GM11168 (cell line): ENCODE measurements at regions not wholly inside any gene's neighbourhood (a gene's known extent, or its start where the extent isn't known, plus 50 kb on each side); places are given as distances from the start of the nearest gene placed in this dataset.
"Not testable (repeated sequence)": the region's sequence is repeated elsewhere in the genome, so short reads cannot be mapped to it uniquely, and the experiment has no call there.

ENCODE experiments used
- in situ Hi-C: fragments of 300-500 bp; cut with MboI; formaldehyde crosslinking; loops from one replicate; pipeline ENCODE4 v1.12.0; 2022; ENCODE audit warnings: low sequenced_read_pairs; ENCODE audit not compliant: unreplicated experiment

GRCh38 chr14:106373653-106374110 lies 847.3 kb downstream of the TMEM121 start:
- in situ Hi-C loops, result loop anchor here (10.0 kb wide), 1 partner anchor 819 kb away; no protein-coding TSS in a partner anchor

GRCh38 chr14:106377432-106377831 lies 851.0 kb downstream of the TMEM121 start:
- in situ Hi-C loops, result loop anchor here (10.0 to 25.0 kb wide), 2 partner anchors 715 to 823 kb away; no protein-coding TSS in a partner anchor

DNA sequence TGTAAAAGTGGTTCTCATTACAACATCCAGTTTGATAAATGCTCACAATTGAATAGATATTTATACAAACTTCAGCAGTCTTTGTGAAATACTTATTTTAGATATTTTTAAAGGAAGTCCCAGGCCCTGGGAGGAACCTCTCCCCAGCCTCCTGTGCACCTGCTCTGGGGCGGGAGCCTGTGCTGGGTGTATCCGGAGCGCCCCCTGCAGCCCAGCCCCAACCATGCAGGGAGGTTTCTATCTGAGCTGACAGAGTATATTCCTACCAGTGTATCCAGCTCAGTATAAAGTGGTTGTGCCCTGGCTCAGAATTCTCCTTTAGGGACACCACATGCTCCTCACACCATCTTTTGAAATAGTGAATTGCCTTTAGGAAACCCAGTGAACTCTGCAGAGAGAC lies 851.8 kb downstream of the TMEM121 start:
- in situ Hi-C loops, result loop anchor here (10.0 to 25.0 kb wide), 2 partner anchors 716 to 823 kb away; no protein-coding TSS in a partner anchor

DNA sequence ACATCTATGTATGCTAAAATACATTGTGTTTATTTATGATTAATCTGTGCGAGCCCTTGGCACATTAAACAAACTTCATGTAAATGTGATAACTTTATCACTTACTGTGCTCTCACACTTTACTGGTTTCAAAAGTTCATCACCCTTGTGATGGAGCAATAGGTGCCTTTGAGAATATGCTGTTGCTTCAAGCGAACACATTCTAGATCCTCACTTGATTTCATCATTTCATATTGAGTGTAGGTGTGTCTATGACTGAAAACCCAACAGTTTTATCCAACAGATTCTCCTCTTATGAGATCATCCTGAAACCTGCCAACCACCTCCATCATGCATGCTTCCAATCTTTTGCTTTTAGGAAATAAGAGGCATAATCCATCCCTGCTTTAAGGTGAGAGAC lies 854.4 kb downstream of the TMEM121 start:
- in situ Hi-C loops, result loop anchor here (25.0 kb wide), 1 partner anchor 718 kb away; no protein-coding TSS in a partner anchor

GRCh38 chr14:106389186-106389585 lies 862.8 kb downstream of the TMEM121 start:
- in situ Hi-C loops, result loop anchor here (25.0 kb wide), 1 partner anchor 727 kb away; no protein-coding TSS in a partner anchor

DNA sequence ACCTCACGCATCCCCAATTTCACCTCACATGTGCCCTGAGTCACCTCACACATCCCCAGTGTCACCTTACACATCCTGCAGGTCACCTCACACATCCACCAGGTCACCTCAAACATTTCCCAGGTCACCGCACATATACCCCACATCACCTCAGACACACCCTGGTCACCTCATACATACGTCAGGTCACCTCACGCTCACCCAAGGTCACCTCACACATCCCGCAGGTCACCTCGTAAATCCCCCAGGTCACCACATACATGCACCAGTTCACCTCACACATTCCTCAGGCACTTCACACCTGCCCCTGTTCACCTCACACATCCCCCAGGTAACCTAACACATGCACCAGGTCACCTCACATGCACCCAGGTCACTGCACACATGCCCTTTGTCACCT lies 864.0 kb downstream of the TMEM121 start:
- in situ Hi-C loops, result loop anchor here (25.0 kb wide), 1 partner anchor 728 kb away; no protein-coding TSS in a partner anchor

- in situ Hi-C loops, result loop anchor here (25.0 kb wide), 1 partner anchor 729 kb away; no protein-coding TSS in a partner anchor
Measured at GRCh38 chr14:106390947-106391346, 864.6 kb downstream of the TMEM121 start.

DNA sequence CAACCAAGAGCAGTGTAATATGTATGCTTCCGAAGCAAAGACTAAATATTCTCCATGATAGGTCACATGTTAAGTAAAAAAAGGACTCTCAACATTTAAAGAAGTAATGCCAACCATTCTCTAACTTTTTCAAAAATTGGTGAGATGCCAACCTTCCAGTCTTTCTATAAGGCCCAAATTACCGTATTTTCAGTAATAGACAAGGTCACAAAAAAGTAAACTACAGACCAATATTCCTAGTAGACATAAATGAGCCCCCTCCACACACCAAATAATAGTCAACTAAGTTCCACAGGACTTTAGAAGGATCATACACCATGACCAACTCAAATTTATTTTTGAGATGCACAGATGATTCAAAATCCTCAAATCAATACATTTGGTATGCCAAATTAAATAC lies 867.4 kb downstream of the TMEM121 start:
- in situ Hi-C loops, result loop anchor here (25.0 kb wide), 1 partner anchor 731 kb away; no protein-coding TSS in a partner anchor

GRCh38 chr14:106395456-106396050 lies 869.2 kb downstream of the TMEM121 start:
- in situ Hi-C loops, result loop anchor here (25.0 kb wide), 1 partner anchor 733 kb away; no protein-coding TSS in a partner anchor

DNA sequence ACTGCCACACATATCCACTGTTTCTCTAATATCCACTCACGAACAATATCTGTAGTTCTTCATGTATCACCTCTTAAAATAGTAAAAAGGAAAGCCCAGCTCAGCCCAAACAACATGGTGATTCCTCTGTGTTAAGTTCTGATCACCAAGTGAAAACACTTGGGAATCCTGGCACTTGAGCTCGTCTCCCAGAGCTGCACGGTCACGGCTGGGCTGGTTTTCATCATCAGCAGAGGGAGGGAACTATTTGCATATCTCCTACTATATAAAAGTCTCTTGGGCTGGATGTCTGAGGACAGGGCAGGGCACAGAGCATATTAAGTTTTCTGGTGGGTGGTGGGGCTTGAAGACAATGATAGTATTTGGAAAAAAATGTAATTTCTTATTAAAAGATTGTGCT lies 870.6 kb downstream of the TMEM121 start:
- in situ Hi-C loops, result loop anchor here (25.0 kb wide), 1 partner anchor 735 kb away; no protein-coding TSS in a partner anchor

DNA sequence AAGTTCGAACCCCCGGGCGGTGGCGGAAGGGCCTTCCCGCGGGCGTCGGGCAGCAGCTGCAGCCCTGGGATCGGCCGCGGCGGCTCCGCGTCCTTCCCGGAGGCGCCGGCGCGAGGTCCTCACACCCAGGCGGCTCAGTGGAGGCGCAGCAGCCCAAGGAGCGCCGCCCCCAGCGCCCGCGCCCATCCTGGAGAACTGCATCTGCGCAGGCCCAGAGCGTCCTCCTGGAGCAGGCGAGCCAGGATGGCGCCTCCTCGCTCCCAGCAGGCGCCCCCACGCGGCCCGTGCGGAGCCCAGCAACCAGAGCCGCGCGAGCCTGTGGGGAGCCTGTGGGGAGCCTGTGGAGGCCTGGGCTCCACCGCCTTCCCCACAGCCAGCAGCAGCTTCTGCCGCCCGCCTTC lies 872.5 kb downstream of the TMEM121 start:
- in situ Hi-C loops, result loop anchor here (25.0 kb wide), 1 partner anchor 737 kb away; no protein-coding TSS in a partner anchor

GRCh38 chr14:106401316-106401715 lies 874.9 kb downstream of the TMEM121 start:
- in situ Hi-C loops, result not testable (repeated sequence)

- in situ Hi-C loops, result not testable (repeated sequence)
Measured at GRCh38 chr14:106410229-106410628, 883.8 kb downstream of the TMEM121 start.

DNA sequence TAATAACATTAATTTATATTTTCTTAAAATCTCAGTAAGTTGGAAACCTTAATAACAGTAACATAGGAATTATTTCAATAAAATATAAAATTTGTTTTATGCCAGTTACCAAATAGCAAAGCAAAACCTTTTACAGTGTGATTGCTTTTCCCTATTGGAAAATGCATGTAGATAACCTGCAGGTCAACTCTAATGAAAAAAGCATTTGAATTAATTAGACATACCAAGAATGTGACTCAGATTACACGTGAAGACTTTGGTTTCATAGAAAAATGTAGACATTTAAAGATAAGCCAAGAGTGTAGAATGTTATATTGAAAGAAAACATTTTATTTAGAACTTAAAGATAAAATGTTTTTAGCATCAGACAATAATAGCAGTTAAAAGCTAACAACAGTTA lies 888.1 kb downstream of the TMEM121 start:
- in situ Hi-C loops, result no loop called here

DNA sequence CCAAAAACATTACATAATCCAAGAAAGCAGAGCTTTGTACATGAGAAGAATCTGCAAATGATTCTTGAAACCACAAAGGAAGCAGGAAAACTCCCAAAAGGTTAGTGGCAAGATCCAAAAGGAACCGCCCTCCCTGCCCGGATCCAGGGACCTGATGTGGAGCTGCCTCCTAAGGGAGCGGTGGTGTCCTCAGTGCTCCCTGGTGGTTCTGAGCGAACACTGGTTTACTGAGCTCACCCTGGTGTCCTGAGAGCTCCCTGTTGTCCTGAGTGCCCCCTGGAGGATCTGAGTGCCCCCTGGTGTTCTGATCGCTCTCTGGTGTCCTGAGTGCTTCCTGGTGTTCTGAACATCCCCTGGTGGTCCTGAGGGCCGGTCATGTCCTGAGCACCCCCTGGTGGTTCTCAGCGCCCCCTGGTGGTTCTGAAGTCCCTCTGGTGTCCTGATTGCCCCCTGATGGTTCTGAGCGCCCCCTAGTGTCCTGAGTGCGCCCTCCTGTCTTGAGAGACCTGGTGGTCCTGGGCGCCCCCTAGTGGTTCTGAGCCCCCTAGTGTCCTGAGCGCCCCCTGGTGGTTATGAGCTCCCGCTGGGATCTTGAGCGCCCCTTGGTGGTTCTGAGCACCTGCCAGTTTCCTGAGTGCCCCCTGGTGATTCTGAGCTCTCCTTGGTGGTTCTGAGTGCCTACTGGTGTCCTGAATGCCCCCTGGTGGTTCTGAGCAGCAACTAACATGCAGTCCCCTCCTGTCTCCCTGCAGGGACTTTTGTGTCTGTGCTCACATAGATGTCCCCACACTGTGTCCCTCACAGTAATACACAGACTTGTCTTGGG lies 891.1 kb downstream of the TMEM121 start:
- in situ Hi-C loops, result no loop called here

- in situ Hi-C loops, result no loop called here
Measured at GRCh38 chr14:106419376-106419965, 893.1 kb downstream of the TMEM121 start.

GRCh38 chr14:106421431-106422033 lies 895.1 kb downstream of the TMEM121 start:
- in situ Hi-C loops, result not testable (repeated sequence)

GRCh38 chr14:106422066-106422465 lies 895.7 kb downstream of the TMEM121 start:
- in situ Hi-C loops, result no loop called here

GRCh38 chr14:106425150-106425549 lies 898.8 kb downstream of the TMEM121 start:
- in situ Hi-C loops, result not testable (repeated sequence)

DNA sequence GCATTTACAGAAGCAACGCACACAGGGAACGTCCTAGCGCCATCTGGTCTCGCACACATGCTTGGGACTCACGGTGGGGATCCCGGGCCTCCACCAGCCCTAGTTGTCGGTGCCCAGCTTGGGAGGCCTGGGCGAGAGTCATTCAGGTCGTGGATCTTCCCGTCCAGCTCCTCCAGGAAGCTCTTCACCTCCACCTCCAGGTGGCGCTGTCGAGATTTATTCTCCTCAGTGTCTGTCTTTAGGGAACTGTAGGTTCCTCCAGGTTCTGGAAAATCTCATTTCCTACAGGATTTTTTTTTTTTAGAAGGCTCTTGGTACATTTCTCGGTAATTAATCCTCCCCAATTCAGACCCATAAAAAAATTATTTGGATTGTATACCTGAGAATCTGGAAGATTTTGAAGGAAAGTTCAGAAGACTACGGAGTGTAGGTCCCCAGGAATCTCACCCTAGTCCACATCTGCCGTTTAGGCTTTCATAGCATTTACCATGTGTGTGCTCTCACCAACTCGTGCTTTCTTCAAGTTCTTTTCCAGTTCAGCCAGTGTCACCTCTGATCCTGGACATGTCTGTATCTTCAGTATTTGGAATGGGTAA lies 910.0 kb downstream of the TMEM121 start:
- in situ Hi-C loops, result no loop called here
